ENCODE measurements at regions not wholly inside any gene's neighbourhood (a gene's known extent, or its start where the extent isn't known, plus 50 kb on each side); places are given as distances from the start of the nearest gene placed in this dataset.
"Not testable (repeated sequence)": the region's sequence is repeated elsewhere in the genome, so short reads cannot be mapped to it uniquely, and the experiment has no call there.

DNA sequence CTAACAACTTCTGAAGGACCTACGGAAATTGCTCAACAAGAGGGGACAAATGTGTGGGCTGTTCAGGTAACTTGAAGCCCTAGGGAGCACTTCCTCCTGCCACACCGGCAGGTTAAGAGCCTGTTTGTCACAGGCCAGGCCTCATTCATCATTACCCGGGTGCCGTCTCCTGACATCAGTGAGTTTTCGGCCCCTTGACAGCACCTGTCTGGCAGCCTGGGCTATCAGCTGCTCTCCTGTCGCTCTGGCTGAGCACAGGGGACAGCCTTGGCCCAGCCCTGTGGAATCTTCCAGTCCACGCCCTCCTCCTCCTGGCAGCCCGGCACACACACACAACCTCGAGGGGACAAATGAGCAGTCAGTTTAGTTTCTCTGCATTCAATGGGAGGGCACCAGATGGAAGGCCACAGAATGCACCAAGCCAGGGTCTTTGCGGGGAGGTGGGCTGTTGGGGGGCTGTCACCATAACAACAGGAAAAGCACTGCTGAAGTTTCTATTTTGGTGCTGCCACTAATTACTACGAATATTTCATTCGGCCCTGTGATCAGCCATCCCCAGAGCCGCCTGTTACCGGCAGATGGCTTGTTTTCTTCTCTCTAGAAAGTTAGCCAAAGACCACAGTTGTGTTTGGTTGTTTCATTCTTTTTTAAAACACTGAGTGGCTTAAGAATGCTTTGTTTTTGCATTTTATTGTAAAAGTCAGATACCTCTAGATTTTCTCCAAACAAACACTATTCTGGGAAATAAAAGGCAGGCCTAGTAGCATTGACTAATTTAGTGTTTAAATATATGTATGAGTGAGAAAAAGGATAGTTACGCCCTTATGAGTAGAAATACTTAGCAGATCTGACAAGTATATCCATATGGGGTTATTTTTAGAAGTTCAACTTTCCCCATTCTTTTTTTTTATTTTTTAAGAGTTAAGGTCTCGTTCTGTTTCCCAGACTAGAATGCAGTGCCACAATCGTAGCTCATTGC lies 189.9 kb upstream of the NDUFV2 start:
- peak; percentile 92 for DNase-seq (ENCODE audit: low spot score)
- in situ Hi-C loops (cut with HindIII; ENCODE audit: low sequenced_read_pairs): no loop called here

DNA sequence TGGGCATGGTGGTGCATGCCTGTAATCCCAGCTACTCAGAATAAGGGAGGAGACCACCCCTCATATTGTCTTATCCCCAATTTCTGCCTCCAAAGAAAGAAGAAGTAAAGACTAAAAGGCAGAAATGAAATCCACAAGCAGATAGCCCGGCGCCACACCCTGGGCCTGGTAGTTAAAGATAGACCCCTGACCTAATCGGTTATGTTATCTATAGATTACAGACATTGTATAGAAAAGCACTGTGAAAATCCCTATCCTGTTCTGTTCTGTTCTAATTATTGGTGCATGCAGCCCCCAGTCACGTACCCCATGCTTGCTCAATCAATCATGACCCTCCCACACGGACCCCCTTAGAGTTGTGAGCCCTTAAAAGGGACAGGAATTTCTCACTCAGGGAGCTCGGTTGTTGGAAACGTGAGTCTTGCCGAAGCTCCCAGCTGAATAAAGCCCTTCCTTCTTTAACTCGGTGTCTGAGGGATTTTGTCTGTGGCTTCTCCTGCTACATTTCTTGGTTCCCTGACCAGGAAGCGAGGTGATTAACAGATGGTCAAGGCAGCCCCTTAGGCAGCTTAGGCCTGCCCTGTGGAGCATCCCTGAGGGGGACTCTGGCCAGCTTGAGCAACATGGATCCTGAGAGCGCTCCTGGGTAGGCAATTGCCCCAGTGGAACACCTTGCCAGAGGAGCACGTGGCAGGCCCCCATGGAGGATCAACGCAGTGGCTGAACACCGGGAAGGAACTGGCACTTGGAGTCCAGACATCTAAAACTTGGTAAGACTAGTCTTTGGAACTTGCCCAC lies 188.7 kb upstream of the NDUFV2 start:
- in situ Hi-C loops (cut with HindIII; ENCODE audit: low sequenced_read_pairs): not testable (repeated sequence)

DNA sequence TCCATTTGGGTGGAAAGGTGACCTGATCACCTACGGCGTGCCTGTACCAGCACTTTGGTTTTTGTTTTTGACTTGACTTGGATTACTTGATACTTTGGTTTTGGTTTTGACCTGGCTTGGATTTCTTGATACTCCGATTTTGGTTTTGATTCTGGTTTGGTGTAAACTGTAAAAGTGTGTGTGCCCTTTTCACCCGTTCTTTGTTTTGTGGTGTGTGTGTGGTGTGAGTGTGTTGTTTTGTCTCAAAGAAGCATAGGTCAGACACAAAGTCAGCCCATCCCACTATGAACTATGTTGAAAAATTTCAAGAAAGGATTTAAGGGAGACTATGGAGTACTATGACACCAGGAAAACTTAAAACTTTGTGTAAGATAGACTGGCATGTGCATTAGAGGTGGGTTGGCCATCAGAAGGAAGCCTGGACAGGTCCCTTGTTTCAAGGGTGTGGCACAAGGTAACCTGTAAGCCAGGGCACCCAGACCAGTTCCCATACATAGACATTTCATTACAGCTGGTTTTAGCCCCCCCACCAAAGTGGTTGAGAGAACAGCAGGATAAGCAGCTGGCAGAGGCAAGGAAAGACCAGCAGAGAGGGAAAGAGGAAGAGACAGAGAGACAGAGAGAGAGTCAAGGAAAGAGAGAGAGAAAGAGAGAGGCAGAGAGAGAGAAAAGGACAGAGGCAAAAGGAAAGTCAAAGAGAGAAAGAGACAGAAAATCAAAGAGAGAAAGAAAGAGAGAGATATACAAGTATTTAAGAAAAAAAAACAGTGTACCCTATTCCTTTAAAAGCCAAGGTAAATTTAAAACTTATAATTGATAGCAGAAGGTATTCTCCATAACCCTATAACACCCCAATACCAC lies 187.9 kb upstream of the NDUFV2 start:
- DNase-seq (ENCODE audit: low spot score); in situ Hi-C loops (cut with HindIII; ENCODE audit: low sequenced_read_pairs): not testable (repeated sequence)

More for the DNA sequence above, 188.7 kb upstream of the NDUFV2 start:
- not testable (repeated sequence) for DNase-seq (ENCODE audit: low spot score)

DNA sequence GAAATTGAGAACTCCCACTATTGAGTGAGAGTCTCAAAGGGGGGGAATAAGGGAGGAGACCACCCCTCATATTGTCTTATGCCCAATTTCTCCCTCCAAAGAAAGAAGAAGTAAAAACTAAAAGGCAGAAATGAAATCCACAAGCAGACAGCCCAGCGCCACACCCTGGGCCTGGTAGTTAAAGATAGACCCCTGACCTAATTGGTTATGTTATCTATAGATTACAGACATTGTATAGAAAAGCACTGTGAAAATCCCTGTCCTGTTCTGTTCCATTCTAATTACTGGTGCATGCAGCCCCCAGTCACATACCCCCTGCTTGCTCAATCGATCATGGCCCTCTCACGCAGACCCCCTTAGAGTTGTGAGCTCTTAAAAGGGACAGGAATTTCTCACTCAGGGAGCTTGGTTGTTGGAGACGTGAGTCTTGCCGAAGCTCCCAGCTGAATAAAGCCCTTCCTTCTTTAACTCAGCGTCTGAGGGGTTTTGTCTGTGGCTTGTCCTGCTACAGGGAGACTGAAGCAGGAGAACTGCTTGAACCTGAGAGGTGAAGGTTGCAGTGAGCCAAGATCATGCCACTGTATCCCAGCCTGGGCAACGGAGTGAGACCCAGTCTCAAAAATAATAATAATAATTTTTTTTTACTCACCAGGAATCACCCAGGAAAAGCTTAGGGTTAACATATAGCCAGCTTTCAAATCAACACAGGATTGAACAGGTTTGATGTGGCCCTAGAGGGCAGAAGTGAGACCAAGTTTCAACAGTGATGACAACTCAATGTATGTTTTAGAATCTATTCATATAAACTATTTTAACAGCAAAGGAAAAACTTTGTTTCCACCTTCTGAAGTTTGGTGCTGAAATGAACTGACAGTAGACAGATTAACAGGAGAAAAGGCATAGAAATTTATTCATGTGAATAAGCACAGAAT lies 181.4 kb upstream of the NDUFV2 start:
- DNase-seq (ENCODE audit: low spot score); in situ Hi-C loops (cut with HindIII; ENCODE audit: low sequenced_read_pairs): not testable (repeated sequence)

DNA sequence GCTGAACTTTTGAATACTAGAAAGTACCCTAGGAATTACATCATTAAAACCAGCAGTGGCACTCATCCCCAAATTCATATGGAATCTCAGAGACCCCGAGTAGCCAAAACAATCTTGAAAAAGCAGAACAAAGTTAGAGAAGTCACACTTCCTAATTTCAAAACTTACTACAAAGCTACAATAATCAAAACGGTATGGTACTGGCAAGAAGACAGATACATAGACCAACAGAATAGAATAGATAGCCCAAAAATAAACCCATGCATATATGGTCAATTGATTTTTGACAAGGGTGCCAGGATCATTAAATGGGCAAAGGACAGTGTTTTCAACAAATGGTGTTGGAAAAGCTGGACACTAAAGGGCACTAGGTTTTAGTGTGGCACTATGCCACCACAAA lies 176.0 kb upstream of the NDUFV2 start:
- in situ Hi-C loops (cut with HindIII; ENCODE audit: low sequenced_read_pairs): no loop called here
- DNase-seq (ENCODE audit: low spot score): no peak

DNA sequence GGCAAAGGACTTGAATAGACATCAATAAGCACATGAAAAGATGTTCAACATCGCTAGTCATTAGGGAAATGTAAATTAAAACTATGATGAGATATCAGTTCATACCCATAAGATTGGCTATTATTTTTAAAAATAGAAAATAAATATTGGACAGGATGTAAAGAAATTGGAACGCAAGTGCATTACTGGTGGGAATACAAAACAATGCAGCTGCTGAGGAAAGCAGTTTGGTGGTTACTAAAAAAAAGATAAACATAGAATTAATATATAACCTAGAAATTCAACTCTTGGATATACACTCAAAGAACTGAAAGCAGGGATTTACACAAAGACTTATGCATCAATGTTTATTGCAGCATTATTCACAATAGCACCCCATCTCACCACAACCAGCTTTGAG lies 174.5 kb upstream of the NDUFV2 start:
- DNase-seq (ENCODE audit: low spot score): no peak
- in situ Hi-C loops (cut with HindIII; ENCODE audit: low sequenced_read_pairs): no loop called here

DNA sequence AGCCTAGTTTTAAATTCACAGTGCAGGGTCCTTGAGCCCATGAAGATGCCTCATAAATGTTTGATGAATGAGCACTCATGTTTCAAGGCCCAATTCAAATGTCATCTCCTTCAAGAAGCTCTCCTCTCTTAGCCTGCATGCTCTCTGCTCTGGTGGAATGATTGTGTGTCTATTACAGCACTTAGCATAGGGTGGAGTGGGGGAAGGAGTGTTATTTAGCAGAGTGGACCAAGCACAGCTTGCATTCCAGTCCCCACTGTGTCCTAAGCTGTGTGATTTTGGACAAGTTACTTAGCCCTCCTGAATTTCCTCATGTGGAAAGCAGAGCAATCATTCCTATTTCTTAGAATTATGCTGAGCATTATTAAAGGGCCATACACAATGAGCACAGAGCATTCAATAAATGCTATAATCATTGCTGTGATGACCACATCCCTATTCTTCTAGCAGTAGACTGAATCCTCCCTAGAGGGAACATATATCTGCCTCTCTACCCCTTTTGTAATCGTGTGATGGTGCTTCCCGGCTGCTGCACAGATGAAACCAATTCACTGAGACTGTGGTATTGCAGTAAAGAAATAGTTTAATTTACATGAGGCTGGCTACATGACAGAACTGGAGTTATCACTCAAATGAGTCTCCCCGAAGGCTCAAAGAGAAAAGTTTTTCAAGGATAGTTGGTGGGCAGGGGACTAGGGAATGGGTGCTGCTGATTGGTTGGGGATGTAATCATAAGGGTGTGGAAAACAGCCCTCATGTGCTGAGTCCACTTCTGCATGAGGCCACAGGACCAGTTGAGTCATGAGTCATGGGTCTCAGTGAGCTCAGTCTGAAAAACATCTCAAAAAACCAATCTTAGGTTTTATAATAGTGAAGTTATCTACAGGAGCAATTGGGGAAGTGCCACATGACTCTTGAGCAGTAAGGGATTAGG lies 173.4 kb upstream of the NDUFV2 start:
- DNase-seq (ENCODE audit: low spot score): no peak
- in situ Hi-C loops (cut with HindIII; ENCODE audit: low sequenced_read_pairs): no loop called here

DNA sequence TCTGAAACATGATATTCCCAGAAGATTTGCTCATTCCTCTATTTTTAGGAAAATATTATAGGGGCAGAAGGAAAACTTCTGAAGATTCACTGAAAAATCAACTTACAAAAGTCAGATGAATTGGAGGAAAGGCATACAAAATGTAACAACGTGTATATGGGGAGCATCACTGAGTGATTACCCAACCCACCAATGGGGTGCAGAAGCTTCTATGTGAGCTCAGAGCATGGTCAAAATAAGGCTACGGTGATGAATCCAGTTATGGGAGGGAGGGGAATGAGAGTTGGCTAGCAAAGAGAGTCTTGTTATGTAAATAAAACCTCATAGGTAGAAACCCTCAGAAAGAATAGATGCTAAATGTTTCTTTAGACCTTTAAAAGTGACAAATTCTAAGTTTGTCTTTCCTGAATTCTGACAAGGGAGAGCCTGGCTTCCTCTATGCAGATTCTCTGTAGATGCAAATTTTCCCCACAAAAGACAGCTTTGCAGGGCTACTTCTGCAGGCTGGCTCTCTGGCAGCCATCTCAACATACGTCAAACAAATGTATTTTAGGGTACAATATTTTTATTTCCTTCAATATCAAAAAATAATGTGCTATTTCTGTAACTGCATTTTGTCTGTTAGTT lies 171.4 kb upstream of the NDUFV2 start:
- in situ Hi-C loops (cut with HindIII; ENCODE audit: low sequenced_read_pairs): no loop called here
- DNase-seq (ENCODE audit: low spot score): no peak

DNA sequence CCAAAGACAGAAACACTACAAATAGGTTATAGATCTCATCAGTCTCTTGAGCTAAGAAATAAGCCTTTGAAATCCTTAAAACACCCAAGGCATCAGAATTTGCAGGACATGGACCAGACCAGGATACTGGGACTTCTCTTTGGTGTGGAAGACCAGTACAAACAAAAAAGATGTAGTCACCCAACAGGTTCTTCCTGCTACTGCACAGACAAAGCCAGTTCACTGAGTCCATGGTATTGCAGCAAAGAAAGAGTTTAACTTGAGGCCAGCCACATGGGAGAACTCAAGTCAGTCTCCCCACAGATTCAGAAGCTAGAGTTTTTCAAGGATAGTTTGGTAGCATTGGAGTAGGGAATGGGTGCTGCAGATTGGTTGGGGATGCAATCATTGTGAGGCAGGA lies 169.6 kb upstream of the NDUFV2 start:
- in situ Hi-C loops (cut with HindIII; ENCODE audit: low sequenced_read_pairs): no loop called here

DNA sequence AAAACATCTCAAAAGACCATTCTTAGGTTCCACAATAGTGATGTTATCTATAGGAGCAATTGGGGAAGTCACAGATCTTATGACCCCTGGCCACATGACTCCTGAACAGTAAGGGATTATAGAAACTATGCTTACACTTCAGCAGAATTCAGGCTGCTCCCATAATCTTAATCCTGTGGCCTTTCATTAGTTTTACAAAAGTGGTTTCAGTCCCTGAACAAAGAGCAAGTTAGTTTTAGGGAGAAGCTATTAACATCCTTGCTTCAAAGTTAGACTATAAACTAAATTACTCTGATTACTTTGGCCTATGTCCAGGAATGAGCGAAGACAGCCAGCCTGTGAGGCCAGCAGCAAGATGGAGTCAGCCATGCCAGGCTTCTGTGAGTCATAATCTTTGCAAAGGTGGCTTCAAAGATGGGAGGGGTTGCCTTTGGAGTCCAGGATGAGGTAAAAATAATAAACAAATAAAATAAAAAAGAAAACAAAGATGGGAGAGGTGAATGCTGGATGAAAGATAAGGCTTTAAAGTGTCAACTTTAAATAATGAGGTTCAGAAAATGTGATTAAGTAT lies 168.7 kb upstream of the NDUFV2 start:
- in situ Hi-C loops (cut with HindIII; ENCODE audit: low sequenced_read_pairs): no loop called here
- no peak for DNase-seq (ENCODE audit: low spot score)

More for the DNA sequence above, 169.6 kb upstream of the NDUFV2 start:
- no peak for DNase-seq (ENCODE audit: low spot score)

DNA sequence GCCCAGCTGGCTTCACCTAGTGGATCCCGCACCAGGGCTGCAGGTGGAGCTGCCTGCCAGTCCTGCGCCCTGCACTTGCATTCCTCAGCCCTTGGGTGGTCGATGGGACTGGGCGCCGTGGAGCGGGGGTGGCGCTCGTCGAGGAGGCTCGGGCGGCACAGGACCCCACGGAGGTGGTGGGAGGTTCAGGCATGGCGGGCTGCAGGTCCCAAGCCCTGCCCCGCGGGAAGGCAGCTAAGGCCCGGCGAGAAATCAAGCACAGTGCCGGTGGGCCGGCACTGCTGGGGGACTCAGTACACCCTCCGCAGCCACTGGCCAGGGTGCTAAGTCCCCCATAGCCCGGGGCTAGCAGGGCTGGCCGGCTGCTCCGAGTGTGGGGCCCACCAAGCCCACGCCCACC lies 167.2 kb upstream of the NDUFV2 start:
- in situ Hi-C loops (cut with HindIII; ENCODE audit: low sequenced_read_pairs); DNase-seq (ENCODE audit: low spot score): not testable (repeated sequence)

DNA sequence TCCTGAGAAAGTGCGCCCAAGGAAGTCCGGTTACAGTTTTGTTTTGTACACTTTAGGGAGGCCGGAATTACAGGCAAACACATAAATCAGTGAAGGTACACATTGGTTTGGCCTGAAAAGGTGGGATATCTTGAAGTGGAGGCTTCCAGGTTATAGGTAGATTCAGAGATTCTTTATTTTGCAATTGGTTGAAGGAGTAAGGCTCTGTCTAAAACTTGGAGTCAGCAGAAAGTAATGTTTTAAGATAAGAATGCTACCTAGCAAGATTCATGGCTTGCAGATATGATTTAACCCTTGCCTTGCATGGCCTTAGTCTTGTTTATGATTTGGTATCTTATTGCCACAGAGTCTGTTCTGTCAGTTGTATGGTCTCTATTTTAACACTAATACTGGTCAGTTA lies 165.9 kb upstream of the NDUFV2 start:
- in situ Hi-C loops (cut with HindIII; ENCODE audit: low sequenced_read_pairs): no loop called here
- no peak for DNase-seq (ENCODE audit: low spot score)

DNA sequence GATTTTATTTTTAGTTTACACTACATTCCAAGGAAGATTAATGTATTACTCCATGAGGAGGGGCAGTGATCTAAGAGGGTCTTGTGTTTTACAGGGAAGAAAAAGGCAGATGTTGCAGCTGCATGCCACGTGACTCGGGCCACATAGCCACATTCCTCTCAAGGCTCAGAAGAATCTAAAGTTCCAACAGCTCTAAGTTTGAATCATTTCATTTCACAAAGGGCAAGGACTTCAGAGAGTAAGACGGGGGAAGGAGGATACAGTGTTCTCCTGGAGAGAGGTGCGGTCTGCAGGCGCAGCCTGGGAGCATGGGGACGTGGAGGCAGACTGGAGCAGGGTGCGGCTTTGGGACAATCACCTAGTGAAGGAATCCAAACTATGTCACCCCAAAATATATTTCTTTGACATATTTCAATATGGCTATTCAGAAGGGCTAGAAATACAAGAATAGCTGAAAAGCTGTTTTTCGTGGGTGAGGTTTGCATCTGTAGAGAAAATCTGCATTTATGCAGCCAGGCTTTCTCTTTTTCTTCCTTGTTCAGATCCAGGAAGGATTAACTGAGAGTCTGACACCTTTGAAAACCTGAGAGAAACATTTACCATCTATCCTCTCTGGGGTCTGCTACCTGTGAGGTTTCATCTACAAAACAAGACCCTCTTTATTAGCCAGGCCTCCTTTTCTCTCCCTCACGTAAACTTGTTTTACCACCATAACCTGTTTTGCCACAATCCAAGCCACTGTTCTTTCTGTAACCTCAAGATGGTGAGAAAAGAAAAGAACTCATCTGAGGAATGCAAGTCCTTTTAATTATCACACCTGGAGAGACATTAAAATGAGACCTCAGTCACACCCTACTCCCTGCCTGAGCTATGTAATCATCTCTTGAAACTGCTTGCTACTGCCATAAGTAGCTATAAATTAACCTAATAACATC lies 165.1 kb upstream of the NDUFV2 start:
- no peak for DNase-seq (ENCODE audit: low spot score)
- in situ Hi-C loops (cut with HindIII; ENCODE audit: low sequenced_read_pairs): no loop called here

DNA sequence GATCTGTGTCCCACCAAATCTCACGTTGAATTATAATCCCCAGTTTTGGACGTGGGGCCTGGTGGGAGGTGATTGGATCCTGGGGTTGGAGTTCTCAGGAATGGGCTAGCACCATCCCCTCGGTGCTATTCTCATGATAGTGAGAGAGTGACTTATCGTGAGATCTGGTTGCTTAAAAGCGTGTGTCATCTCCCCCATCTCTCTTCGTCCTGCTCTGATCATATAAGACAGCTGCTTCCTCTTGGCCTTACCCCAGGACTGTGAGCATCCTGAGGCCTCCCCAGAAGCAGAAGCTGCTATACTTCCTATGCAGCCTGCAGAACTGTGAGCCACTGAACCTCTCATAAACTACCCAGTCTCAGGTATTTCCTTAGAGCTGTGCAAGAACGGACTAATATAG lies 163.7 kb upstream of the NDUFV2 start:
- DNase-seq (ENCODE audit: low spot score): peak; percentile 52
- in situ Hi-C loops (cut with HindIII; ENCODE audit: low sequenced_read_pairs): no loop called here

Measured in G401 (cell line).